ENCODE measurements at regions not wholly inside any gene's neighbourhood (a gene's known extent, or its start where the extent isn't known, plus 50 kb on each side); places are given as distances from the start of the nearest gene placed in this dataset.

GRCh38 chr5:130871346-130872086, 293.5 kb downstream of the HINT1 start:
- no peaks in the 10 kb centered on the region for H3K79me2 ChIP-seq (ENCODE audit: insufficient read depth, low read length)

GRCh38 chr5:130870691-130871090, 294.4 kb downstream of the HINT1 start:
- Histone ChIP-seq H3K9ac (ENCODE audit: insufficient read depth, low read length, poor library complexity, severe bottlenecking) (no peak overlapping the region), H3K4me2 (replicated peaks; ENCODE audit: extremely low read depth, low read length, poor library complexity, severe bottlenecking) (no peak overlapping the region), H4K20me1 (ENCODE audit: insufficient read depth, low read length) (no peaks in the 10 kb centered on the region), H3K4me1 (ENCODE audit: control insufficient read depth in 1 of 2, insufficient read depth in 2 of 2, low read length in 2 of 2) (no peaks in the 10 kb centered on the region), H3K27ac (ENCODE audit: low read depth in 1 of 2, low read length in 2 of 2) (no peak overlapping the region), H2AFZ (ENCODE audit: insufficient read depth, low read depth, low read length, poor library complexity, severe bottlenecking) (no peak overlapping the region), H3K79me2 (ENCODE audit: insufficient read depth, low read length) (no peaks in the 10 kb centered on the region), H3K27me3 (ENCODE audit: control insufficient read depth in 2 of 2, insufficient read depth in 2 of 2, low read length in 2 of 2) (no peaks in the 10 kb centered on the region), H3K36me3 (replicated peaks in 1 of 2; ENCODE audit: control insufficient read depth in 1 of 2, insufficient read depth in 2 of 2, low read length in 2 of 2) (no peaks in the 10 kb centered on the region), H3K4me3 (replicated peaks in 1 of 3; ENCODE audit: low read depth in 2 of 3, low read length in 3 of 3) (no peak overlapping the region), H3K9me3 (replicated peaks in 1 of 2; ENCODE audit: control insufficient read depth in 1 of 2, insufficient read depth in 1 of 2, low read length in 2 of 2) (no peaks in the 10 kb centered on the region)
- DNase-seq: no peak
- WGBS (ENCODE audit: insufficient coverage): 94% methylated on average over 2 of the region's 2 CpGs
- intact Hi-C loops (cut with micrococcal nuclease): loop anchor here in 1 of 2 donors (10.0 kb wide), 1 partner anchor 234 kb away; no protein-coding TSS in a partner anchor
- Mint-ChIP-seq H3K36me3 (no peaks in the 10 kb centered on the region), H3K27ac (no peak overlapping the region), H3K9me3 (peaks cover 0 to 5% (median 0%) of the 10 kb centered on the region in 7 donors), H3K27me3 (ENCODE audit: low read depth in 3 of 3) (peaks cover 0 to 3% (median 0%) of the 10 kb centered on the region in 3 donors), H3K4me3 (no peak overlapping the region), H3K4me1 (no peaks in the 10 kb centered on the region)
- no peak for TF ChIP-seq CTCF (IDR thresholded peaks at IDR 0.05)

More at GRCh38 chr5:130871346-130872086, 293.5 kb downstream of the HINT1 start:
- Mint-ChIP-seq H3K4me3 (no peak overlapping the region), H3K4me1 (no peaks in the 10 kb centered on the region), H3K27me3 (ENCODE audit: low read depth in 3 of 3) (peaks cover 0 to 3% (median 0%) of the 10 kb centered on the region in 3 donors), H3K9me3 (peaks cover 0 to 2% (median 0%) of the 10 kb centered on the region in 7 donors), H3K27ac (no peak overlapping the region), H3K36me3 (no peaks in the 10 kb centered on the region)
- intact Hi-C loops (cut with micrococcal nuclease): loop anchor here in 1 of 2 donors (10.0 kb wide), 1 partner anchor 233 kb away; no protein-coding TSS in a partner anchor
- H3K4me2 ChIP-seq (replicated peaks; ENCODE audit: extremely low read depth, low read length, poor library complexity, severe bottlenecking): no peak overlapping the region
- no peak overlapping the region for H3K9ac ChIP-seq (ENCODE audit: insufficient read depth, low read length, poor library complexity, severe bottlenecking)
- peak; percentile 7 to 31 (median 31) for DNase-seq
- WGBS (ENCODE audit: insufficient coverage): 96% methylated on average over 2 of the region's 7 CpGs
- TF ChIP-seq CTCF (IDR thresholded peaks at IDR 0.05): peak; percentile 85
- no peak overlapping the region for H3K4me3 ChIP-seq (replicated peaks in 1 of 3; ENCODE audit: low read depth in 2 of 3, low read length in 3 of 3)
- no peaks in the 10 kb centered on the region for H3K36me3 ChIP-seq (replicated peaks in 1 of 2; ENCODE audit: control insufficient read depth in 1 of 2, insufficient read depth in 2 of 2, low read length in 2 of 2)
- H2AFZ ChIP-seq (ENCODE audit: insufficient read depth, low read depth, low read length, poor library complexity, severe bottlenecking): no peak overlapping the region
- H3K9me3 ChIP-seq (replicated peaks in 1 of 2; ENCODE audit: control insufficient read depth in 1 of 2, insufficient read depth in 1 of 2, low read length in 2 of 2): no peaks in the 10 kb centered on the region
- no peaks in the 10 kb centered on the region for H3K27me3 ChIP-seq (ENCODE audit: control insufficient read depth in 2 of 2, insufficient read depth in 2 of 2, low read length in 2 of 2)
- H3K4me1 ChIP-seq (ENCODE audit: control insufficient read depth in 1 of 2, insufficient read depth in 2 of 2, low read length in 2 of 2): no peaks in the 10 kb centered on the region
- no peak overlapping the region for H3K27ac ChIP-seq (ENCODE audit: low read depth in 1 of 2, low read length in 2 of 2)
- no peaks in the 10 kb centered on the region for H4K20me1 ChIP-seq (ENCODE audit: insufficient read depth, low read length)
